ENCODE measurements at regions not wholly inside any gene's neighbourhood (a gene's known extent, or its start where the extent isn't known, plus 50 kb on each side); places are given as distances from the start of the nearest gene placed in this dataset.

GRCh38 chr3:35849963-35850362, 210.6 kb downstream of the ARPP21 start (continued):
- TF ChIP-seq REST (IDR thresholded peaks at IDR 0.05; ENCODE audit: low read depth, low read length) (no peak), ZBTB33 (IDR thresholded peaks at IDR 0.05; ENCODE audit: borderline replicate concordance, low read depth) (no peak)

GRCh38 chr3:35857004-35857403, 217.7 kb downstream of the ARPP21 start:
- ChIA-PET POLR2A (no interaction called here), CTCF (interaction anchor here (1.5 kb wide), 1 partner anchor 13 kb away, joined by 3 read pairs; no protein-coding TSS in a partner anchor)
- WGBS (ENCODE audit: low lambda C conversion rate): 89% methylated on average over 3 of the region's 3 CpGs

More at GRCh38 chr3:35857004-35857403, 217.7 kb downstream of the ARPP21 start:
- Histone ChIP-seq H3K79me2 (ENCODE audit: insufficient read depth) (no peaks in the 10 kb centered on the region), H2AFZ (ENCODE audit: low read depth) (no peak overlapping the region), H4K20me1 (ENCODE audit: insufficient read depth) (no peaks in the 10 kb centered on the region), H3K27me3 (ENCODE audit: insufficient read depth) (no peaks in the 10 kb centered on the region), H3K27ac (ENCODE audit: low read depth in 2 of 2, low read length in 1 of 2) (no peak overlapping the region), H3F3A (replicated peaks; ENCODE audit: insufficient read depth) (no peaks in the 10 kb centered on the region), H3K4me2 (no peak overlapping the region), H3K36me3 (replicated peaks in 1 of 2; ENCODE audit: control insufficient read depth in 1 of 2, insufficient read depth in 2 of 2, low read length in 1 of 2) (no peaks in the 10 kb centered on the region), H3K9ac (no peak overlapping the region), H3K4me3 (ENCODE audit: low read depth in 2 of 2, low read length in 1 of 2) (no peak overlapping the region), H3K4me1 (ENCODE audit: control insufficient read depth in 1 of 2, insufficient read depth in 2 of 2, low read depth in 1 of 2, low read length in 1 of 2) (no peaks in the 10 kb centered on the region), H3K9me2 (no peaks in the 10 kb centered on the region), H3K9me3 (no peaks in the 10 kb centered on the region; the same call in 1 of the 2 replicates)
- TF ChIP-seq FOXJ3 (CRISPR knock-in tag; IDR thresholded peaks at IDR 0.05) (no peak), TEAD4 (IDR thresholded peaks at IDR 0.05; ENCODE audit: borderline replicate concordance, insufficient read depth) (no peak), TAF1 (IDR thresholded peaks at IDR 0.05; ENCODE audit: borderline replicate concordance, low read depth, low read length) (no peak), FOXM1 (IDR thresholded peaks at IDR 0.05; ENCODE audit: low read depth) (no peak), TCF12 (IDR thresholded peaks at IDR 0.05) (no peak), EP300 (IDR thresholded peaks at IDR 0.05; ENCODE audit: borderline replicate concordance in 1 of 2, low read depth in 1 of 2, low read length in 1 of 2) (no peak), REST (IDR thresholded peaks at IDR 0.05; ENCODE audit: low read depth, low read length) (no peak), SMC3 (IDR thresholded peaks at IDR 0.05; ENCODE audit: low read depth, low read length) (no peak), USF2 (IDR thresholded peaks at IDR 0.05; ENCODE audit: borderline replicate concordance, low read depth, low read length) (no peak), RXRA (IDR thresholded peaks at IDR 0.05; ENCODE audit: borderline replicate concordance, low read depth) (no peak), SIN3A (IDR thresholded peaks at IDR 0.05; ENCODE audit: borderline replicate concordance, low read depth, low read length) (no peak)
- no peak for DNase-seq
